Suprapubic skin (tissue), 4 donors: ENCODE measurements at regions not wholly inside any gene's neighbourhood (a gene's known extent, or its start where the extent isn't known, plus 50 kb on each side); places are given as distances from the start of the nearest gene placed in this dataset.

ENCODE experiments used
- EP300 ChIP-seq: sonication (generic); formaldehyde crosslinking; IDR thresholded peaks from one replicate; pipeline ENCODE4 v1.6.1; 2017; ENCODE audit warnings: antibody characterized with exemption
- POLR2AphosphoS5 ChIP-seq, 3 donors: sonication (generic); formaldehyde crosslinking; IDR thresholded peaks; one replicate each; pipeline ENCODE4 v1.6.1; 2017; ENCODE audit warnings: antibody characterized with exemption in 3 of 3
- TF ChIP-seq, protein P1 (sequence below), 2 donors: fragments of 200-600 bp in 1 of 2; fragments of 450-650 bp in 1 of 2; sonication (generic) in 1 of 2; IDR thresholded peaks; one replicate each; pipeline ENCODE4 v1.5.1; 2016 to 2019; ENCODE audit warnings: antibody characterized with exemption in 2 of 2, mild to moderate bottlenecking in 1 of 2, moderate library complexity in 1 of 2

DNA sequence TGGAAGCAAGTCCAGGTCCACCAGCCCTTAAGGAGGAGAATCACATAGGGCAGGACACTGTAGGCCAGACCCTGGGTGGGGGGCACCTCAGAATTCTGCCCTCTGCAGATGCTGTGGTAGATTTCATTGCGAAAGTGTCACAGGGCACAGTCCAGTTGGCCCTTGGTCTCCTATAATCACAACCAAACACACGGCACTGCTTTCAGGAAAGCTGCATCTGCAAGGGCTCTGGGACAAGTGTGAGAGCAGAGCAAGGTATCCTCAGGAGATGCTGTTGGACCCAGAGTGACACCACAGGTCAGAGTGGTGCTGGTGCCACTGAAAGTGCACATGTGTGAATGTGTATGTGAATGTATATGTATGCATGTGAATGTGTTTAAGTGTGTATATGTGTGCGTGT is 88.6 kb upstream of the MBNL2 start:
- TF ChIP-seq EP300 = no peak
- TF ChIP-seq, protein P1, sequence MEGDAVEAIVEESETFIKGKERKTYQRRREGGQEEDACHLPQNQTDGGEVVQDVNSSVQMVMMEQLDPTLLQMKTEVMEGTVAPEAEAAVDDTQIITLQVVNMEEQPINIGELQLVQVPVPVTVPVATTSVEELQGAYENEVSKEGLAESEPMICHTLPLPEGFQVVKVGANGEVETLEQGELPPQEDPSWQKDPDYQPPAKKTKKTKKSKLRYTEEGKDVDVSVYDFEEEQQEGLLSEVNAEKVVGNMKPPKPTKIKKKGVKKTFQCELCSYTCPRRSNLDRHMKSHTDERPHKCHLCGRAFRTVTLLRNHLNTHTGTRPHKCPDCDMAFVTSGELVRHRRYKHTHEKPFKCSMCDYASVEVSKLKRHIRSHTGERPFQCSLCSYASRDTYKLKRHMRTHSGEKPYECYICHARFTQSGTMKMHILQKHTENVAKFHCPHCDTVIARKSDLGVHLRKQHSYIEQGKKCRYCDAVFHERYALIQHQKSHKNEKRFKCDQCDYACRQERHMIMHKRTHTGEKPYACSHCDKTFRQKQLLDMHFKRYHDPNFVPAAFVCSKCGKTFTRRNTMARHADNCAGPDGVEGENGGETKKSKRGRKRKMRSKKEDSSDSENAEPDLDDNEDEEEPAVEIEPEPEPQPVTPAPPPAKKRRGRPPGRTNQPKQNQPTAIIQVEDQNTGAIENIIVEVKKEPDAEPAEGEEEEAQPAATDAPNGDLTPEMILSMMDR (IDR thresholded peaks at IDR 0.05) = no peak
- TF ChIP-seq POLR2AphosphoS5 (IDR thresholded peaks at IDR 0.05) = no peak
